Activated T-helper 1 cell treated with Interleukin-2 at 50 U/mL for 16 hours (primary cell): ENCODE measurements at regions not wholly inside any gene's neighbourhood (a gene's known extent, or its start where the extent isn't known, plus 50 kb on each side); places are given as distances from the start of the nearest gene placed in this dataset.

ENCODE experiments used
- DNase-seq: peaks from one replicate; pipeline ENCODE4 v3.0.0-alpha.2; 2020; ENCODE audit warnings: low read depth

GRCh38 chr2:199025146-199025545 is 432.6 kb downstream of the SATB2 start:
- DNase-seq, result no peak

DNA sequence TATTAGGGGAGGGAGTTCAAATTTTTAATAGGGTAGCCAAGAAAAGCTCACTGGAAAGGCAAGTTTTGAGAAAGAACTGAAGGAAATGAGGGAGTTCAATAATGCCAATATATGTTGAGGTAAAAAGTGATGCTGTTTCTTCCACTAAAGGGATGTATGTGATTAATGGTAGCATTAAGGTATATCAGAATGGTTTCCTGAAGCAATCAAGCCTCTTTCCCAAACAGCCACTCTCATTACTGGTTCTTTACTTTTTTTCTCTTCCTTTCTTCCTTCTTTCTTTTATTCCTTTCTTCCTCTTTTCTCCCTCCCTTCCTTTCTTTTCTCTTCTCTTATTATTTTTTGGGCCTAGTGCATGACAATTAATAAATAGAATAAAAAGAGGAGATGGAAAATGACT is 433.5 kb downstream of the SATB2 start:
- DNase-seq, result no peak

- no peak for DNase-seq
Measured at GRCh38 chr2:199019898-199020507, 437.7 kb downstream of the SATB2 start.

- no peak for DNase-seq
Measured at GRCh38 chr2:199018826-199019225, 438.9 kb downstream of the SATB2 start.

DNA sequence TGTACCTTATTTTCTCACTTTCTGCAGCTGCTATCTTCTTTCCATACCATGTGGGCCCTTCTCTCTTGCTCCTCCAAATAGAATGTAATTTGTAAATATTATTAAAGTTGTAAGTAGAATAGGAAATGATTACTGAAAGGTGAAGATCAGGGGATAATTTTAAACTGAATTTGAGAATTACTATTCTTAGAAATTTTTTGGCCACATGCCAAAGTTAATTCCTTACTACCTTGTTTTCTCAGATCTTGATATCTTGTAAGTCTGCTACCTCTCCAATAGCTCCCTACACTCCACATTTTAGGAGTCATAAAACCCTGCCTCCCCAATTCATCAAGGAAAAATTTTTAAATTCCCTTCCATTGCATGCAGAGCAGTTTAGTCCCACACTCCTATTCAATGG is 442.7 kb downstream of the SATB2 start:
- DNase-seq, result no peak

DNA sequence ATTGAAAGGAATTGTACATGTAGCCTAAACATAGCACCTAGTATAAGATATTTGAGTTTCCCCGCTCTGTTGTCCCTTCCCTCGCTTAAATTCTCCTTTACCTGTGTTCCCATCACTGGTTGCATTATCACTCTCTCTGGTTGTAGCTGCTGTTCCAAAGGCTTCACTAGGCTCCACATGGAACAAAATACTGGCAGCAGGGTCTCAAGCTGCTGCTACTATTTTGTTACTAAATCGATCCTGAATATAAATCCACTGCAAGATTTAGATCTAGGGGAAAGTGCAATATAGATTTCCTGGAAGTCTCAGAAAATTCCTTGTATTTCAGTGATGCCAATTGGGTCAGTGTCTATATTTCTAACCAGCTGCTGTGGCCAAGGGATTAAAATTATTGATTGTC is 443.5 kb downstream of the SATB2 start:
- no peak for DNase-seq

GRCh38 chr2:199011908-199012307 is 445.8 kb downstream of the SATB2 start:
- no peak for DNase-seq

DNA sequence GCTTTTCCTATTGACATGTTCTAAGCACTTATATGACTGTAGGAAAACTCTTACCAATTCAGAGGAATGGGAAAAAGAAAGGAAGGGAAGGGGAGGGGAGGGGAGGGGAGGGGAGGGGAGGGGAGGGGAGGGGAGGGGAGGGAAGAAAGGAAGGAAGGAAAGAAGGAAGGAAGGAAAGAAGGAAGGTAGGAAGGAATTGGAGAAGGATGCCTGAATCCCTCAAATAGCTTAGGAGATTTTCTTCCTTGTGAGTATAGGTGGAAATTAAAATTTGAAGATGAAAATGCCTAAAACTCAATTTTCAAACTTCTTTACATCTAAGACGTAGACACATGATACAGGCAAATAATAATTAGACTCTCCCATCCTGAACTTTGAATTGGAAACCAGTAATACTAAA is 463.1 kb downstream of the SATB2 start:
- no peak for DNase-seq

DNA sequence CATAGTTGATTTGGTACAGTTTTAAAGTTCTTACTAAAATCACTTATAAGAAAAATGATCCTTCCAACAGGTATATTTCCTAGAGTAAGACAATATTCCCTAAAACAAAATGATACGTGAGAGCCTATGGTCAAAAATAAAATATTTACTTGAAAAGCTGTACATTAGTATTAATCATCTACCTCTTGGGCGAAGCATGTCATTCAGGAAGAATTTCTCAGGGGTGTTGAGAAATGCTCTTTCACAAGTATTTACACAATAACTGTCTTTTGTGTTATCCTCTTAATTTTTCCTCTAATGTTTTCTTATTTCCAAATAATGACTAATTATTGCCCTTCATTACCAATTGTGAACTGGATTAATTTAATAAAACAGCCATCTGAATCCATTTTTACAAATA is 466.3 kb downstream of the SATB2 start:
- DNase-seq, result no peak

DNA sequence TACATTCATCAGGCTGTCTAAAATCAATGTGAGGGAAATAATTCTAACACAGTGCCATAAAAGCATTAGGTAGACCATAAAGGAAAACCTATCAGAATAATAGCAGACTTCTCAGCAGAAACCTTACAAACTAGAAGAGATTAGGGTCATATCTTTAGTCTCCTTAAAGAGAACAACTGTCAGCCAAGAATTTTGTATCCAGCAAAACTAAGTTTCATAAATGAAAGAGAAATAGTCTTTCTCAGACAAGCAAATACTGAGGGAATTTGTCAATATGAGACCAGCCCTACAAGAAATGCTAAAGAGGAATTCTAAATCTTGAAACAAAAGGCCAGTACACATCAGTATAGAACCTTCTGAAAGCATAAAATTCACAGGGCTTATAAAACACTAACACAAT is 482.0 kb downstream of the SATB2 start:
- DNase-seq, result no peak

GRCh38 chr2:198973785-198974184 is 484.0 kb downstream of the SATB2 start:
- no peak for DNase-seq

DNA sequence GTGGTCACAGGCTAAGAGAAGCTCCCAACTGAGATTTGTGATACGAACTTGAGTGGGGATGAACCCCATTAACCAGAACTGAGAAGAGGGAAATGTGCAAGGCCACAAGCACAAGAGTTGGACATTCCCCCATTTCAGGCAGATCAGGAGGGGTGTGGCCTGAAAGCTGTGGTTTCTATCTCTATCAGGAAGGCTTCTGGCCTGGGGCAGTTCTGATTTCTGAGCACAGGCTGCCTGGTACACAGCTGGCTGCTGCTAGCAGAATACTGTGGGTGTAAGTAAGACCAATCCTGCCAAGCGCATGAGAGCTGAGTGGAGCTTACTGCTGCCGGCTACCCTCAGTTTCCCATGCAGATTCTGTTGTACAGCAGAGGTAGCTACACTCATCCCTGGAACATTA is 484.6 kb downstream of the SATB2 start:
- no peak for DNase-seq

DNA sequence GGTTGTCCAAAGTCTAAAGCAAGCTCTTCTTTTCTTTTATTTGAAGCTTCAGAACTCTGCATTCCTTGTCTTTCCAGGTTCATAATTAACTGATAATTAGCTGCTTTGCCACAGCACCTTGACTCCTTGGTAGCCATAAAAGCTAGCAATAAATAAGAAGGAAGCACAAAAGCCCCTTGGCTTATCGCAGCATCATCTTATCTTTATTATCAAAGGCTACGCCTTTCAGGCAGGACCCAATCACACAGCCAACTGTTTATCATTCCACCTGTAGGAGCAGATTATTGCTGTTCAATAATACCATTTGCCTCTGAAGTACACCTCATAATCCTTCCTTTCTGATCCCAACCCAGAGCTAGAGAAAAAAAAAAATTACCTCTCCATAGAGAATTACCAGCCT is 489.2 kb downstream of the SATB2 start:
- DNase-seq, result no peak

DNA sequence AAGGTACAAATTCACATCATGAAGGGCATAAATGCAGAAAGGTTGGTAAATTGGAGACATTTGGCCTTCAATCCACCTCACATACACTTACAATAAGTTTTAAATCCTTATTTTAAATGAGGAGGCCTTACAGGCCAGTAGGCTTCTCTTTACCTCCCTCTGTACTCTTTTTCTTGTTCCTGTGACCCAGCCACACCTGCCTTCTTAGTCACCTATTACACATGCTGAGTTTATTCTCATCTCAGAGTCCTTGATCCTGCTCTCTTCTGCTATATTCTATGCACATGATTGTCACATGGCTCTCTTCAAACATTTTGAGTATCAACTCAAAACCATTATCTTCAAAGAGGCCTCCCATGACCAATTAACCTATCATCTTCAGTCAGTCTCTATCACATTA is 491.5 kb downstream of the SATB2 start:
- DNase-seq, result no peak

DNA sequence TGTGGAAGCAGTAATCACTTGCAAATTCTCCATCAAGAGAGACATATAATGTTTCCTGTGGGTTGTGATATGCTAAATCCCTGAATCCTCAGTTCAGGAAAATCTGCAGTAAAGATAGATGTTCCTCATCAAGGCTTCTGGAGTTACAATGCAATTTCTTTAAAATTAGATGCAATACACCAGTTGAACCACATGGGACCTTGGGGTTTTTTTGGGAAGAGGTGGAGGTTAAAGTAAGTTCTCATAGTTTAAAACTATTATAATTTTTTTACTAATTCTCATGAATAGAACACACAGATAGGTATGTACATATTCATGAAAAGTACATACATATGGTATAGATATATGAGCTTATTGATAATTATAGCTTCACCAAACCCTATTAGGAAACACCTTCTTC is 496.2 kb downstream of the SATB2 start:
- no peak for DNase-seq

DNA sequence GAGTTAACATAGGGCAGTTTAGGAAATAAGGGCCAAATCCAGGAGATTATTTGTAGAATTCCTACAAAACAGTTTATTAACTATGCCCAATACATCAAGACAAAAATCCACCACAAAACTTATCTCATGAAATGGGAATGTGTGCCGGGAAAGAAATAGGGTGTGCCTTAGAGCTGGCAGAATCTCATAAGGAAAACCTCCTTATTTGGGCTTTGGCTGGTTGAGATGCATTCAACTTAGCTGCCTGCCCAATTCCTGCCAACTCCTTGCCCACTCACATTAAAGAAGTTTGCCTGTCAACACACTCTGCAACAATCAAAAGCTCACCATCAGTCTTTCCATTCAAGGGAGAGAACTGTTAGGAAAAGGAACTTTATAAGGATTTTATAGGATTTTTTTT is 500.6 kb downstream of the SATB2 start:
- DNase-seq, result no peak

- DNase-seq, result no peak
Measured at GRCh38 chr2:198953328-198953727, 504.4 kb downstream of the SATB2 start.

DNA sequence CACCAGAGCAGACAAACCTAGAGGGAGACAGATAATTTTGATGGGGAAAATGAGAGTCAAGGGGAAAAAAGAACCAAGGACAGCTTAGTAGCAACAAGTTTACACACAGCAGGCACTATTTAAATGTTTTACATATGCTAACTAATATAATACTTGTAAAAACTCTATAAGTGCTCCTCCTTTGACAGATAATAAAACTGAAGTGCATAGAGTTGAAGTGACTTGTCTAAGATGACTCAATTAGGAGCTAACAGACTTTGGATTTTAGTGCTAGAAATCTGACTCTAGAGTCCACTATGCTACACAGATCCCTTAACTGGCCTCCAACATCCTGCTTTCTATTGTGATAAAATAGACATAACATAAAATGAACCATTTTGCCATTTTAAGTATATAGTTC is 506.9 kb downstream of the SATB2 start:
- DNase-seq, result no peak

DNA sequence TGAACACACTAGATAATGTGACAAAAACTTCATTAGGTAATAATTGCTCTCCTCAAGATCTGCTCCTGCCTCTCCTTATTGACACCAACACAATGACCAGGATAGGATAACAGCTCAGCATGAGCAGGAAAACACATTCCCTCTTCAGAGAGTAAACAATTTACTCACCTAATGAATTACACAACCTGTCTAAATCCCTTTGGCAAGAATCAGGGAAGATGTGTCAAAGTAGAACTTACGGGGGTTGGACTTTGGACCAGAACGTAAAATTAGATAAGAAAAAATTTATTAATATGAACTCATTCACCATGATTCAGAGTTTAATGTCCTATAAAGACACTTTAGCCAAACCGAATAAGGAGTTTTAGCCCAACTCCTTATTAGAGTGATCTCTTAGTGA is 512.2 kb downstream of the SATB2 start:
- no peak for DNase-seq

GRCh38 chr2:198930170-198930569 is 527.6 kb downstream of the SATB2 start:
- DNase-seq, result no peak

DNA sequence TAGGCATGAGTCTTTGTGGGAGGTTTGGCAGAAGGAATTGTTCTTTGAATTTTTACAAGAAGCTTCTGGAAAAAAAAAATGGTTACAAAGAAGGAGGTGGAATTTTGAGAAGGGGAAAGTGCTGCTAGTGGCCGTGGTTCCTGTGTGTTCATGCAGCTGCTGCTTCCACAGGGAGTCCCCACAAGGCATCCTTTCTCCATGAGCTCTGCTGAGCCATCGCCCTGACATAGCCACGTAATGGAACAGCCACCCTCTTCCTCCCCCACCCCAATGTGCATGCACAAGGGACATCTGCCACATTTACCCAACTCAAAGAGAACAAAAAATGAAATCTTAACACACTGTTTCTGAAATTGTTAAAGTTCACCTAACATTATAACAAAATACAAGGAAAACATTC is 529.7 kb downstream of the SATB2 start:
- DNase-seq, result no peak

DNA sequence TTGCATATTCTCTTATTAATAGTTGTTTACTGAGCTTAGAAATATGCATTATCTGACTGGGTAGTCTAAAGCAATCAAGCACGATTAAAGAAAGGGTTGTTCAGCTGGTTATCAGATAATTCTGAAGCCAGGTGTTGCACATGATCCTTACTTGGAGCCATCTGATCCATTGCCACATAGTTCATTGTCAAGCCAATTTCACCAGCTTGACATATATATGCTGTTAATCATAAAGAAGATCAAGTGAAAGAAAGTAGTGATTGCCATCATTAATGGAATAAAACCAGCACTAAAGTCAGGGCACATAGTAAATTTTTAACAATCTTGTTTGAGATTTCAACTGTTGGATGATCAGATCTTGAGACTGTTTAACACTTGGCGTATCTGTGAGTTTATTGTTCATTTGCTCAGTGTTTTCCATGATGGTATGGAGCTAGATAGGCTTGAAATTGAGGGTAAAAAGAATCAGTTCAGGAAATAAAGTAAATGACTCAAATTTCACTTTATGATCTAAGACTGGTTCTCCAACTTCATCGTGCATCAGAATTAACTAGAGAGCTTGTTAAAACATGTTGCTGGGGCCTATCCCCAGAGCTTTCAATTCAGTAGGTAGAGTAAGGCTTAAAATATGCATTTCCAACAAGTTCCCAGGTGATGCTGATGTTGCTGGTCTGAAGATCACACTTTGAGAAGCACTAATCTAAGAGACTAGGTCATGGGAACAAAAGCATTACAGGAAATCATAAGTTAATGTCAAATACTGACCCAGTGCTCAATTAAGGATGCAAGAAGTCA is 539.6 kb downstream of the SATB2 start:
- no peak for DNase-seq

DNA sequence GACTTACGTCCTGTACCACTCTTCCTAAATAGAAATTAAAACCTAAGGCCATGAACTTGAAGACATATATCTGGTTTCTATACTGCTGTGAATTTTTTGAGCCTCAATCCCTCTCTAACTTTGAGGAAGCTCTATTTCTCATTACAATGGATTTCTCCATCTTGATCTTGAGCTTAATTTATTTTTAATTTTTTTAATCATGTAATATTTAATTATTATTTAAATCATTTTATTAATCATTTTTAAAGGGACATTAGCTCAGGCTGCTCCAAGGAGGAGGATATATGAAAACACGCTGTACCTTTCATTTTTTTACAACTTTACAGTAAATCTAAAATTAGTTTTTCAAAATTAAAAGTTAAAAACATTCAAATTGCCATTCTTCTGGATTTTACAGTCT is 540.5 kb downstream of the SATB2 start:
- DNase-seq, result no peak

DNA sequence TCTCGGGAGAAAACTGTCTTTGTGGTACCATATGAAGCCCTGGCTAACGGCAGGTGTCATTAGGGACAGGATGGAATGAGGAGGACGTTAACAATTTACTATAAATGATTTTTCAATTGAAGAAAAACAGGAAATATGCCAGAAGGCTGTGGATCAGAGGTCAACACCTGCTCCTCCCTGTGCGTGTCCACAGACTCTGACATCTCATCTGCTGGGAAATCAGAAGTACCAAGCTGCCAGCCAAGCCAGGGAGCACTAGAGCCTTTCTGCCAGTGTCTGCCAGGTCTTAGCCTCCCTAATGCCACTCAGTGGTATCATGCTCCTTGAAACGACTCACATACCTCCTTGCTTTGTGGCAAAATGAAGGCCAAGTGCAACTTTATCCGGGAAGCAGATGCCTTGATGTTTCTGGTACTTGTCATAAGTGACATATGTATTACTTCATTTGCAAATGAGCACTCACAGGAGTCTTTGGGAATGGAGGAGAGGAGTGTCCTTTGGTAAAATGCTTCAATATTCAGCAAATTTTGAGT is 541.1 kb downstream of the SATB2 start:
- DNase-seq, result no peak
